ENCODE measurements at regions not wholly inside any gene's neighbourhood (a gene's known extent, or its start where the extent isn't known, plus 50 kb on each side); places are given as distances from the start of the nearest gene placed in this dataset.

- H3K79me2 ChIP-seq (ENCODE audit: low read length), result no peaks in the 10 kb centered on the region
- no peak overlapping the region for H3K4me3 ChIP-seq (ENCODE audit: low read length)
- TF ChIP-seq CTCF (IDR thresholded peaks at IDR 0.05; ENCODE audit: low read depth, low read length) (no peak), EZH2phosphoT487 (IDR thresholded peaks at IDR 0.05; ENCODE audit: low read depth) (no peak)
- H4K20me1 ChIP-seq (ENCODE audit: insufficient read depth, low read length), result no peaks in the 10 kb centered on the region
- no peak overlapping the region for H3K4me2 ChIP-seq (ENCODE audit: low read length)
- H3K9ac ChIP-seq (ENCODE audit: low read length), result no peak overlapping the region
- H2AFZ ChIP-seq (ENCODE audit: low read depth, low read length), result no peak overlapping the region
- no peaks in the 10 kb centered on the region for H3K27me3 ChIP-seq (ENCODE audit: low read depth, low read length)
- no peaks in the 10 kb centered on the region for H3K9me3 ChIP-seq (ENCODE audit: insufficient read depth, low read length)
- H3K4me1 ChIP-seq (ENCODE audit: low read length), result no peaks in the 10 kb centered on the region
- H3K27ac ChIP-seq (ENCODE audit: low read length), result no peak overlapping the region
- no peaks in the 10 kb centered on the region for H3K36me3 ChIP-seq (replicated peaks; ENCODE audit: low read depth, low read length)
Observed at GRCh38 chr15:39333896-39334295, 247.0 kb upstream of the THBS1 start.

GRCh38 chr15:39336926-39337325 lies 244.0 kb upstream of the THBS1 start:
- no peaks in the 10 kb centered on the region for H3K9me3 ChIP-seq (ENCODE audit: insufficient read depth, low read length)
- H3K79me2 ChIP-seq (ENCODE audit: low read length), result no peaks in the 10 kb centered on the region
- no peak overlapping the region for H3K9ac ChIP-seq (ENCODE audit: low read length)
- no peak overlapping the region for H3K4me3 ChIP-seq (ENCODE audit: low read length)
- H3K4me2 ChIP-seq (ENCODE audit: low read length), result no peak overlapping the region
- H3K27me3 ChIP-seq (ENCODE audit: low read depth, low read length), result no peaks in the 10 kb centered on the region
- H3K27ac ChIP-seq (ENCODE audit: low read length), result no peak overlapping the region
- H2AFZ ChIP-seq (ENCODE audit: low read depth, low read length), result no peak overlapping the region
- no peaks in the 10 kb centered on the region for H3K4me1 ChIP-seq (ENCODE audit: low read length)
- H4K20me1 ChIP-seq (ENCODE audit: insufficient read depth, low read length), result no peaks in the 10 kb centered on the region
- no peaks in the 10 kb centered on the region for H3K36me3 ChIP-seq (replicated peaks; ENCODE audit: low read depth, low read length)
- no peak for TF ChIP-seq EZH2phosphoT487 (IDR thresholded peaks at IDR 0.05; ENCODE audit: low read depth)
- TF ChIP-seq CTCF (IDR thresholded peaks at IDR 0.05; ENCODE audit: low read depth, low read length), result no peak

- H3K9ac ChIP-seq (ENCODE audit: low read length), result no peak overlapping the region
- no peaks in the 10 kb centered on the region for H4K20me1 ChIP-seq (ENCODE audit: insufficient read depth, low read length)
- H3K27ac ChIP-seq (ENCODE audit: low read length), result no peak overlapping the region
- no peak for TF ChIP-seq EZH2phosphoT487 (IDR thresholded peaks at IDR 0.05; ENCODE audit: low read depth)
- TF ChIP-seq CTCF (IDR thresholded peaks at IDR 0.05; ENCODE audit: low read depth, low read length), result no peak
- H3K4me3 ChIP-seq (ENCODE audit: low read length), result no peak overlapping the region
- H3K79me2 ChIP-seq (ENCODE audit: low read length), result no peaks in the 10 kb centered on the region
- H3K9me3 ChIP-seq (ENCODE audit: insufficient read depth, low read length), result peaks cover 4% of the 10 kb centered on the region; the same call in 1 of the 2 replicates
- H3K4me1 ChIP-seq (ENCODE audit: low read length), result no peaks in the 10 kb centered on the region
- H3K4me2 ChIP-seq (ENCODE audit: low read length), result no peak overlapping the region
- no peaks in the 10 kb centered on the region for H3K36me3 ChIP-seq (replicated peaks; ENCODE audit: low read depth, low read length)
- no peak overlapping the region for H2AFZ ChIP-seq (ENCODE audit: low read depth, low read length)
- no peaks in the 10 kb centered on the region for H3K27me3 ChIP-seq (ENCODE audit: low read depth, low read length)
Observed at GRCh38 chr15:39338251-39338650, 242.6 kb upstream of the THBS1 start.

- no peak overlapping the region for H2AFZ ChIP-seq (ENCODE audit: low read depth, low read length)
- H3K27ac ChIP-seq (ENCODE audit: low read length), result no peak overlapping the region
- no peaks in the 10 kb centered on the region for H3K79me2 ChIP-seq (ENCODE audit: low read length)
- H3K9me3 ChIP-seq (ENCODE audit: insufficient read depth, low read length), result peaks cover 5% of the 10 kb centered on the region; the same call in 1 of the 2 replicates
- H3K4me2 ChIP-seq (ENCODE audit: low read length), result no peak overlapping the region
- H3K9ac ChIP-seq (ENCODE audit: low read length), result no peak overlapping the region
- no peaks in the 10 kb centered on the region for H3K36me3 ChIP-seq (replicated peaks; ENCODE audit: low read depth, low read length)
- no peaks in the 10 kb centered on the region for H4K20me1 ChIP-seq (ENCODE audit: insufficient read depth, low read length)
- H3K4me1 ChIP-seq (ENCODE audit: low read length), result no peaks in the 10 kb centered on the region
- H3K27me3 ChIP-seq (ENCODE audit: low read depth, low read length), result no peaks in the 10 kb centered on the region
- TF ChIP-seq EZH2phosphoT487 (IDR thresholded peaks at IDR 0.05; ENCODE audit: low read depth), result no peak
- no peak for TF ChIP-seq CTCF (IDR thresholded peaks at IDR 0.05; ENCODE audit: low read depth, low read length)
- H3K4me3 ChIP-seq (ENCODE audit: low read length), result no peak overlapping the region
Observed at GRCh38 chr15:39340903-39341645, 239.8 kb upstream of the THBS1 start.

All from OCI-LY3 (cell line).